22Rv1 (cell line): ENCODE measurements at regions not wholly inside any gene's neighbourhood (a gene's known extent, or its start where the extent isn't known, plus 50 kb on each side); places are given as distances from the start of the nearest gene placed in this dataset.

Experiments used
- ZFX ChIP-seq: fragments of 450-650 bp; IDR thresholded peaks from 2 replicates; pipeline ENCODE4 v1.6.1; 2017; ENCODE audit warnings: antibody characterized with exemption, borderline replicate concordance
- TF ChIP-seq, protein P1 (sequence below): fragments of 450-650 bp; IDR thresholded peaks from 2 replicates; pipeline ENCODE4 v1.5.1; 2017; ENCODE audit warnings: mild to moderate bottlenecking

DNA sequence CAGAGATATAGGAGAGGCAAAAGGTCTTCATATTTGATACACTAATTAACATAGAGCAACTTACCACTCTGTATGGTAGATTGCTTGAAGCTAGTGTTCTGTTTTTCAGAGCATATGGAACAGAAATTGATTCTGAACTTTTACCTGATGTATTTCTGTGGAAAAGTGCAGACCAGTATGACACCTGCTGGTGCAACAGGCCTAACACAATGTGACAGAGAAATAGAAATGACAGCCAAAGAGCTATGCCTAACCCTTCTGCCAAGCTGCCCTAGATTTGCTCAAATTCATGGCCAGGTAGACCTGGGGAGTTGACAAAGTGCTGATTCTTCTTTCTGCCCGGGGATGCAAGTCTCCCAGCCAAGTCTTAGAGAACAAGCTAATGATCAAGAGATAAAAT is 65.4 kb upstream of the RNF180 start:
- TF ChIP-seq, protein P1, sequence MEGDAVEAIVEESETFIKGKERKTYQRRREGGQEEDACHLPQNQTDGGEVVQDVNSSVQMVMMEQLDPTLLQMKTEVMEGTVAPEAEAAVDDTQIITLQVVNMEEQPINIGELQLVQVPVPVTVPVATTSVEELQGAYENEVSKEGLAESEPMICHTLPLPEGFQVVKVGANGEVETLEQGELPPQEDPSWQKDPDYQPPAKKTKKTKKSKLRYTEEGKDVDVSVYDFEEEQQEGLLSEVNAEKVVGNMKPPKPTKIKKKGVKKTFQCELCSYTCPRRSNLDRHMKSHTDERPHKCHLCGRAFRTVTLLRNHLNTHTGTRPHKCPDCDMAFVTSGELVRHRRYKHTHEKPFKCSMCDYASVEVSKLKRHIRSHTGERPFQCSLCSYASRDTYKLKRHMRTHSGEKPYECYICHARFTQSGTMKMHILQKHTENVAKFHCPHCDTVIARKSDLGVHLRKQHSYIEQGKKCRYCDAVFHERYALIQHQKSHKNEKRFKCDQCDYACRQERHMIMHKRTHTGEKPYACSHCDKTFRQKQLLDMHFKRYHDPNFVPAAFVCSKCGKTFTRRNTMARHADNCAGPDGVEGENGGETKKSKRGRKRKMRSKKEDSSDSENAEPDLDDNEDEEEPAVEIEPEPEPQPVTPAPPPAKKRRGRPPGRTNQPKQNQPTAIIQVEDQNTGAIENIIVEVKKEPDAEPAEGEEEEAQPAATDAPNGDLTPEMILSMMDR, result peak; percentile 9; the same call in 1 of the 2 replicates
- TF ChIP-seq ZFX, result no peak
